HCT116 (cell line): ENCODE measurements at regions not wholly inside any gene's neighbourhood (a gene's known extent, or its start where the extent isn't known, plus 50 kb on each side); places are given as distances from the start of the nearest gene placed in this dataset.

Experiments used
- ATAC-seq: fragments of 200-7000 bp; cut with Tn5 transposase; 2 replicates; pipeline ENCODE4 v1.9.1; 2020; ENCODE audit warnings: mild to moderate bottlenecking, moderate library complexity
- BruUV-seq: library from RNA; stranded (reverse); fragments of 400-500 nt; replicated peaks from 2 replicates; lab custom pipeline; 2021; lab: Mats Ljungman, UMichigan
- CTCF ChIA-PET: fragments of 300-600 bp; sonication (Branson Sonifier 250); formaldehyde crosslinking; loops from one replicate; lab custom pipeline; 2021; ENCODE audit warnings: antibody characterized with exemption; lab: Charles Lee
- POLR2A ChIA-PET: fragments of 300-600, 350-600 bp; sonication (Branson Sonifier 250); formaldehyde crosslinking; loops from one replicate; lab custom pipeline; 2021; ENCODE audit warnings: antibody characterized with exemption; lab: Charles Lee
- RAD21 ChIA-PET, 2 experiments: fragments of 300-600 bp; sonication (Branson Sonifier 250); formaldehyde crosslinking; loops; one replicate each; lab custom pipeline; 2023; ENCODE audit warnings: low total read pairs in 2 of 2; ENCODE audit not compliant: uncharacterized antibody in 2 of 2, unreplicated experiment in 2 of 2, low non-redundant PET in 1 of 2; lab: Charles Lee
- DNase-seq: peaks from one replicate; pipeline ENCODE4 v3.0.0-alpha.2; 2010; ENCODE audit warnings: low read depth, low spot score
- H2AFZ ChIP-seq: fragments of 200-600 bp; shearing (Covaris generic), sonication (generic); 2 replicates; pipeline ENCODE4 v1.6.1; 2017; ENCODE audit warnings: low read depth, mixed run types, mixed read lengths, antibody characterized with exemption, low read length; ENCODE audit not compliant: poor library complexity, severe bottlenecking
- H3K27ac ChIP-seq: 2 replicates; pipeline ENCODE4 v1.5.1; 2012; ENCODE audit warnings: low read depth, low read length
- H3K27me3 ChIP-seq: fragments of 200-600 bp; sonication (generic); 2 replicates; pipeline ENCODE4 v1.6.1; 2016; ENCODE audit warnings: mixed run types, low read length, mixed read lengths; ENCODE audit not compliant: insufficient read depth
- H3K36me3 ChIP-seq, 2 experiments: fragments of 200-500 bp in 1 of 2; fragments of 200-600 bp in 1 of 2; sonication (Bioruptor generic) in 1 of 2; sonication (generic) in 1 of 2; 2 replicates each; pipeline versions ENCODE4 v1.5.1 to v1.6.1; 2014 to 2016; ENCODE audit warnings: low read length in 2 of 2, inconsistent platforms in 1 of 2, mixed read lengths in 1 of 2, mixed run types in 1 of 2; ENCODE audit not compliant: insufficient read depth in 2 of 2, control insufficient read depth in 1 of 2
- H3K4me1 ChIP-seq, 2 experiments: fragments of 200-600 bp in 1 of 2; sonication (generic) in 1 of 2; 2 replicates each; pipeline versions ENCODE4 v1.5.1 to v1.6.1; 2012 to 2017; ENCODE audit warnings: low read length in 2 of 2, inconsistent platforms in 1 of 2, mild to moderate bottlenecking in 1 of 2, mixed read lengths in 1 of 2, mixed run types in 1 of 2, moderate library complexity in 1 of 2; ENCODE audit not compliant: insufficient read depth in 2 of 2, control insufficient read depth in 1 of 2
- H3K4me2 ChIP-seq: fragments of 200-600 bp; sonication (generic); 2 replicates; pipeline ENCODE4 v1.6.1; 2017; ENCODE audit warnings: mixed run types, low read length, mixed read lengths
- H3K4me3 ChIP-seq, 2 experiments: fragments of 200-600 bp in 1 of 2; sonication (generic) in 1 of 2; replicated peaks in 1 of 2; 2 replicates each; pipeline ENCODE4 v1.5.1; 2011 to 2016; ENCODE audit warnings: low read length in 2 of 2, control low read depth in 1 of 2, low read depth in 1 of 2, mild to moderate bottlenecking in 1 of 2, mixed read lengths in 1 of 2, mixed run types in 1 of 2
- H3K79me2 ChIP-seq: fragments of 200-600 bp; sonication (generic); 2 replicates; pipeline ENCODE4 v1.6.1; 2017; ENCODE audit warnings: mild to moderate bottlenecking, mixed run types, low read length, moderate library complexity, mixed read lengths; ENCODE audit not compliant: insufficient read depth
- H3K9ac ChIP-seq: fragments of 200-600 bp; sonication (generic); 2 replicates; pipeline ENCODE4 v1.6.1; 2016; ENCODE audit warnings: low read length, mixed read lengths
- H3K9me2 ChIP-seq: fragments of 200-600 bp; sonication (generic), shearing (Covaris generic); 2 replicates; pipeline ENCODE4 v1.6.1; 2017; ENCODE audit warnings: mixed run types, mild to moderate bottlenecking, moderate library complexity; ENCODE audit not compliant: insufficient read depth
- H3K9me3 ChIP-seq, 2 experiments: fragments of 200-500 bp in 1 of 2; fragments of 200-600 bp in 1 of 2; sonication (Bioruptor generic) in 1 of 2; sonication (generic) in 1 of 2; 2 replicates each; pipeline ENCODE4 v1.6.1; 2014 to 2017; ENCODE audit warnings: low read length in 2 of 2, mixed read lengths in 2 of 2, inconsistent platforms in 1 of 2, low read depth in 1 of 2, mild to moderate bottlenecking in 1 of 2, mixed run types in 1 of 2, moderate library complexity in 1 of 2; ENCODE audit not compliant: control insufficient read depth in 1 of 2, insufficient read depth in 1 of 2
- H4K20me1 ChIP-seq: fragments of 200-600 bp; sonication (generic), shearing (Covaris generic); 2 replicates; pipeline ENCODE4 v1.6.1; 2017; ENCODE audit warnings: mixed run types, mild to moderate bottlenecking, moderate library complexity; ENCODE audit not compliant: insufficient read depth
- CBX3 ChIP-seq: IDR thresholded peaks from 2 replicates; pipeline ENCODE4 v1.6.1; 2012; ENCODE audit warnings: low read depth
- CEBPB ChIP-seq: IDR thresholded peaks from 2 replicates; pipeline ENCODE4 v1.6.1; 2012; ENCODE audit warnings: low read depth
- ELF1 ChIP-seq: IDR thresholded peaks from 2 replicates; pipeline ENCODE4 v1.6.1; 2012; ENCODE audit warnings: low read depth, borderline replicate concordance
- EZH2phosphoT487 ChIP-seq: fragments of 200-600 bp; IDR thresholded peaks from 2 replicates; pipeline ENCODE4 v1.6.1; 2018; ENCODE audit warnings: antibody characterized with exemption, borderline replicate concordance
- FOSL1 ChIP-seq: IDR thresholded peaks from 2 replicates; pipeline ENCODE4 v1.6.1; 2012; ENCODE audit warnings: low read depth
- MAX ChIP-seq: IDR thresholded peaks from 2 replicates; pipeline ENCODE4 v1.6.1; 2012
- POLR2A ChIP-seq: IDR thresholded peaks from 2 replicates; pipeline ENCODE4 v1.7.0; 2011; ENCODE audit warnings: borderline replicate concordance; ENCODE audit not compliant: insufficient read depth, insufficient read length; ENCODE audit errors: extremely low read depth
- REST ChIP-seq: IDR thresholded peaks from 2 replicates; pipeline ENCODE4 v1.6.1; 2012; ENCODE audit warnings: low read depth
- SIN3A ChIP-seq: IDR thresholded peaks from 2 replicates; pipeline ENCODE4 v1.6.1; 2012; ENCODE audit warnings: low read depth
- SP1 ChIP-seq: IDR thresholded peaks from 2 replicates; pipeline ENCODE4 v1.6.1; 2012; ENCODE audit warnings: low read depth
- SRF ChIP-seq: IDR thresholded peaks from 2 replicates; pipeline ENCODE4 v1.6.1; 2012; ENCODE audit warnings: low read depth
- TCF7L2 ChIP-seq: IDR thresholded peaks from 2 replicates; pipeline ENCODE4 v1.7.0; 2011; ENCODE audit warnings: borderline replicate concordance, inconsistent platforms; ENCODE audit not compliant: insufficient read depth, insufficient read length; ENCODE audit errors: extremely low read depth
- YY1 ChIP-seq: IDR thresholded peaks from 2 replicates; pipeline ENCODE4 v1.6.1; 2011; ENCODE audit warnings: low read length, low read depth, moderate library complexity, mild to moderate bottlenecking; ENCODE audit not compliant: insufficient replicate concordance; ENCODE audit errors: extremely low read depth
- intact Hi-C: fragments of 100-400 bp; cut with micrococcal nuclease; formaldehyde crosslinking; loops from 2 replicates; pipeline ENCODE4 v1.10.0; 2022
- TF ChIP-seq, protein P1 (sequence below), 3 experiments: fragments of 200-600 bp in 1 of 3; sonication (generic) in 1 of 3; IDR thresholded peaks in 2 of 3; conservative IDR thresholded peaks in 1 of 3; 2 replicates each; pipeline ENCODE4 v1.5.1; 2012 to 2017; ENCODE audit warnings: low read depth in 2 of 3, low read length in 2 of 3, antibody characterized with exemption in 1 of 3, borderline replicate concordance in 1 of 3, control low read depth in 1 of 3, mild to moderate bottlenecking in 1 of 3, mixed read lengths in 1 of 3, mixed run types in 1 of 3, moderate library complexity in 1 of 3; ENCODE audit not compliant: insufficient read depth in 1 of 3
- TF ChIP-seq, protein P2 (sequence below): IDR thresholded peaks from 2 replicates; pipeline ENCODE4 v1.6.1; 2012

DNA sequence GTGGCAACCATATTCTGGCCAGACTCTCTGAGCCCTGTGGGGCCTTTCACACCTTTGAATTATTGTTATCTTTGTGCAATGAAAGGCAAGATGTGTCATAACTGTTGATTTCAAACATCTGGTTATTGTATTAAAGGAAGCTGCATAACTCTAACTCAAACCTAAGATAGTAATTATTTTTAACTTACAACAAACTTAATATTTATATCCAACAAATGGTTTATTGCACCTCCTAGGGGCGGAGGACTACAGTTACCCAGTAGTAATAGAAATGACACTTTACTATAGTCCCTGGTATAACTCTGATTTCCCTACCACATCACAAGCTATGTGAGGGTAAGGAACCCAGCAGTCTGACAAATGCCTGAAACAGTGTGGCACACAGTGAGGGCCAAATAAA, 363.9 kb upstream of the SUCLG2 start:
- Histone ChIP-seq H3K9me2 (no peaks in the 10 kb centered on the region), H3K27me3 (no peaks in the 10 kb centered on the region), H2AFZ (no peak overlapping the region), H3K4me1 (no peaks in the 10 kb centered on the region), H3K36me3 (no peaks in the 10 kb centered on the region), H3K4me2 (no peak overlapping the region), H4K20me1 (no peaks in the 10 kb centered on the region), H3K4me3 (no peak overlapping the region), H3K79me2 (no peaks in the 10 kb centered on the region), H3K9ac (no peak overlapping the region), H3K9me3 (no peaks in the 10 kb centered on the region; a peak in 1 of 4 replicates), H3K27ac (no peak overlapping the region)
- ChIA-PET POLR2A (no interaction called here), RAD21 (no interaction called here), CTCF (no interaction called here)
- ATAC-seq (no peak), DNase-seq (no peak)
- intact Hi-C loops = no loop called here
- BruUV-seq = no TSS peak
- TF ChIP-seq SRF (no peak), TCF7L2 (no peak), CBX3 (no peak), SIN3A (no peak), POLR2A (no peak), YY1 (no peak), CEBPB (no peak), MAX (no peak)

DNA sequence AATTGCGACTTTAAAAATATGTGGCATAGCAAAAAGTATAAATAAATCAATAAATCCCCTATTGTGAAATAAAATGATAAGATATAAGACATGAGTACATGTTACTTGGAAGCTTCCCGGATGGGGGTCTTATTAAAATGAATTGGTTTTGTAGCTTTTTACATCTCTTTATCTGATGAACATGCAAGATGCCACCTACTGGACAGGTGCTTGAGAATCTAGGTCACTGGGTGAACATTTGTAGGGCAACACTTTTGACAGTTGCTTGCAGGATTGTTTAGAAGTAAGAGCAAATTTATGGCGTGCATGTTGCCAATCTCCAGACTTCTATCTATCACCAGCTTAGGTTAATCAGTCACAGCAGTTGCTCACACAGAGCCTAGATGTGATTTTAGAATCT, 362.7 kb upstream of the SUCLG2 start:
- Histone ChIP-seq H3K36me3 (no peaks in the 10 kb centered on the region), H3K4me1 (no peaks in the 10 kb centered on the region), H3K79me2 (no peaks in the 10 kb centered on the region), H2AFZ (no peak overlapping the region), H3K9ac (no peak overlapping the region), H3K9me2 (no peaks in the 10 kb centered on the region), H3K9me3 (no peaks in the 10 kb centered on the region; a peak in 1 of 4 replicates), H4K20me1 (no peaks in the 10 kb centered on the region), H3K4me2 (no peak overlapping the region), H3K27me3 (no peaks in the 10 kb centered on the region), H3K27ac (no peak overlapping the region), H3K4me3 (no peak overlapping the region)
- DNase-seq (no peak), ATAC-seq (no peak)
- no TSS peak for BruUV-seq
- intact Hi-C loops = no loop called here
- ChIA-PET POLR2A (no interaction called here), CTCF (no interaction called here), RAD21 (no interaction called here)
- TF ChIP-seq SP1 = no peak
- TF ChIP-seq EZH2phosphoT487 = no peak
- no peak for TF ChIP-seq CEBPB
- no peak for TF ChIP-seq REST
- TF ChIP-seq ELF1 = no peak
- TF ChIP-seq, protein P1, sequence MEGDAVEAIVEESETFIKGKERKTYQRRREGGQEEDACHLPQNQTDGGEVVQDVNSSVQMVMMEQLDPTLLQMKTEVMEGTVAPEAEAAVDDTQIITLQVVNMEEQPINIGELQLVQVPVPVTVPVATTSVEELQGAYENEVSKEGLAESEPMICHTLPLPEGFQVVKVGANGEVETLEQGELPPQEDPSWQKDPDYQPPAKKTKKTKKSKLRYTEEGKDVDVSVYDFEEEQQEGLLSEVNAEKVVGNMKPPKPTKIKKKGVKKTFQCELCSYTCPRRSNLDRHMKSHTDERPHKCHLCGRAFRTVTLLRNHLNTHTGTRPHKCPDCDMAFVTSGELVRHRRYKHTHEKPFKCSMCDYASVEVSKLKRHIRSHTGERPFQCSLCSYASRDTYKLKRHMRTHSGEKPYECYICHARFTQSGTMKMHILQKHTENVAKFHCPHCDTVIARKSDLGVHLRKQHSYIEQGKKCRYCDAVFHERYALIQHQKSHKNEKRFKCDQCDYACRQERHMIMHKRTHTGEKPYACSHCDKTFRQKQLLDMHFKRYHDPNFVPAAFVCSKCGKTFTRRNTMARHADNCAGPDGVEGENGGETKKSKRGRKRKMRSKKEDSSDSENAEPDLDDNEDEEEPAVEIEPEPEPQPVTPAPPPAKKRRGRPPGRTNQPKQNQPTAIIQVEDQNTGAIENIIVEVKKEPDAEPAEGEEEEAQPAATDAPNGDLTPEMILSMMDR (IDR thresholded peaks at IDR 0.05 in 2 of 3, conservative IDR thresholded peaks at IDR 0.05 in 1 of 3; ENCODE audit: borderline replicate concordance in 1 of 3, insufficient read depth in 1 of 3, low read depth in 2 of 3, low read length in 2 of 3) = no peak; a peak in 1 of 6 replicates
- TF ChIP-seq CBX3 = no peak
- TF ChIP-seq YY1 = no peak
- TF ChIP-seq, protein P2, sequence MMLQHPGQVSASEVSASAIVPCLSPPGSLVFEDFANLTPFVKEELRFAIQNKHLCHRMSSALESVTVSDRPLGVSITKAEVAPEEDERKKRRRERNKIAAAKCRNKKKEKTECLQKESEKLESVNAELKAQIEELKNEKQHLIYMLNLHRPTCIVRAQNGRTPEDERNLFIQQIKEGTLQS = no peak
- TF ChIP-seq MAX = no peak
- no peak for TF ChIP-seq FOSL1
